ENCODE measurements at regions not wholly inside any gene's neighbourhood (a gene's known extent, or its start where the extent isn't known, plus 50 kb on each side); places are given as distances from the start of the nearest gene placed in this dataset.

DNA sequence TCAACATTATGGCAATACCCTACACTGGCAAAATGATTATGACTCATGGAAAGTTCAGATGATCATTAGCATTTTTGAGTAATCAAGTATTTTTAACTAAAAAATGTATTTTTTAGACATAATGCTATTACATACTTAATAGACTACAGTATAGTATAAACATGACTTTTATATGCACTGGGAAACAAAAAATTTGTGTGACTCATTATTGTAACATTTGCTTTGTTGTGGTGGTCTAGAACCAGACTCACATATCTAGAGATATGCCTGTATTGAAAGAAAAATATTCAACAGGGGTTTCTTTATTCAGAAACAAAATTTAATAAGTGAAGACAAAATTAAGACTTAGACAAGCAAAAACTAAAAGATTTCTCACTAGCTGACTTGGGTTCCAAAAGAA lies 385.3 kb upstream of the RIOK2 start:
- TF ChIP-seq SUZ12 (IDR thresholded peaks at IDR 0.05) (no peak), ZNF384 (IDR thresholded peaks at IDR 0.05) (no peak), FOXK2 (IDR thresholded peaks at IDR 0.05) (no peak), HDGF (IDR thresholded peaks at IDR 0.05; ENCODE audit: borderline replicate concordance) (no peak), SP1 (IDR thresholded peaks at IDR 0.05) (no peak)
